IMR-90 (cell line): ENCODE measurements at regions not wholly inside any gene's neighbourhood (a gene's known extent, or its start where the extent isn't known, plus 50 kb on each side); places are given as distances from the start of the nearest gene placed in this dataset.

Experiments used
- ATAC-seq: fragments of 200-7000 bp; cut with Tn5 transposase; 2 replicates; pipeline ENCODE4 v1.9.1; 2020; ENCODE audit warnings: low read depth, mild to moderate bottlenecking, moderate library complexity
- BruUV-seq: library from RNA; stranded (reverse); fragments of 400-500 nt; replicated peaks from 2 replicates; lab custom pipeline; 2021; lab: Mats Ljungman, UMichigan
- CTCF ChIA-PET: fragments of 300-600 bp; formaldehyde crosslinking; extraction: SDS; loops from one replicate; lab custom pipeline; 2021; ENCODE audit warnings: antibody characterized with exemption; lab: Yijun Ruan, JAX
- POLR2A ChIA-PET: fragments of 300-600 bp; sonication (Branson Sonifier 250); formaldehyde crosslinking; loops from one replicate; lab custom pipeline; 2022; ENCODE audit warnings: antibody characterized with exemption; ENCODE audit not compliant: unreplicated experiment; lab: Charles Lee
- DNase-seq: peaks from one replicate; pipeline ENCODE4 v3.0.0; 2013
- H2AFZ ChIP-seq: replicated peaks from 2 replicates; pipeline ENCODE3; 2013; ENCODE audit warnings: low read length, mild to moderate bottlenecking; ENCODE audit not compliant: poor library complexity
- H2AK5ac ChIP-seq: 2 replicates; pipeline ENCODE4 v1.6.1; 2013; ENCODE audit warnings: low read depth, low read length, inconsistent platforms
- H2AK9ac ChIP-seq: replicated peaks from 2 replicates; pipeline ENCODE3; 2013; ENCODE audit warnings: mild to moderate bottlenecking, low read depth, low read length, moderate library complexity; ENCODE audit not compliant: poor library complexity
- H2BK120ac ChIP-seq: 2 replicates; pipeline ENCODE4 v1.6.1; 2013; ENCODE audit warnings: low read depth, low read length, inconsistent platforms
- H2BK15ac ChIP-seq: 3 replicates; pipeline ENCODE4 v1.6.1; 2013; ENCODE audit warnings: low read depth, low read length, inconsistent platforms
- H2BK20ac ChIP-seq: 2 replicates; pipeline ENCODE4 v1.6.1; 2013; ENCODE audit warnings: low read depth, mild to moderate bottlenecking, inconsistent platforms, low read length, moderate library complexity
- H2BK5ac ChIP-seq: 2 replicates; pipeline ENCODE4 v1.6.1; 2013; ENCODE audit warnings: mild to moderate bottlenecking, low read depth, low read length, inconsistent platforms; ENCODE audit not compliant: poor library complexity, severe bottlenecking
- H3K14ac ChIP-seq: replicated peaks from 2 replicates; pipeline ENCODE4 v1.6.1; 2013; ENCODE audit warnings: low read depth, low read length, inconsistent platforms
- H3K18ac ChIP-seq: 2 replicates; pipeline ENCODE4 v1.6.1; 2013; ENCODE audit warnings: low read depth, low read length, control low read depth
- H3K23ac ChIP-seq: 2 replicates; pipeline ENCODE4 v1.6.1; 2013; ENCODE audit warnings: low read depth, low read length, inconsistent platforms
- H3K27ac ChIP-seq: 2 replicates; pipeline ENCODE4 v1.5.1; 2013; ENCODE audit warnings: mild to moderate bottlenecking, control low read depth, low read length; ENCODE audit not compliant: insufficient read depth
- H3K27me3 ChIP-seq: 2 replicates; pipeline ENCODE4 v1.6.1; 2013; ENCODE audit warnings: low read length; ENCODE audit not compliant: control insufficient read depth, insufficient read depth
- H3K36me3 ChIP-seq: 2 replicates; pipeline ENCODE4 v1.6.1; 2013; ENCODE audit warnings: low read length, mixed read lengths; ENCODE audit not compliant: control insufficient read depth, insufficient read depth
- H3K4ac ChIP-seq: 2 replicates; pipeline ENCODE4 v1.6.1; 2013; ENCODE audit warnings: low read depth, low read length, inconsistent platforms
- H3K4me1 ChIP-seq: 2 replicates; pipeline ENCODE4 v1.6.1; 2013; ENCODE audit warnings: low read length, mixed read lengths; ENCODE audit not compliant: control insufficient read depth, insufficient read depth
- H3K4me2 ChIP-seq: 2 replicates; pipeline ENCODE4 v1.6.1; 2013; ENCODE audit warnings: low read depth, mild to moderate bottlenecking, control low read depth, low read length, moderate library complexity
- H3K4me3 ChIP-seq: 2 replicates; pipeline ENCODE4 v1.5.1; 2013; ENCODE audit warnings: low read depth, mild to moderate bottlenecking, control low read depth, low read length, moderate library complexity; ENCODE audit not compliant: insufficient read depth
- H3K56ac ChIP-seq: 2 replicates; pipeline ENCODE4 v1.6.1; 2013; ENCODE audit warnings: low read length, inconsistent platforms; ENCODE audit not compliant: insufficient read depth; ENCODE audit errors: extremely low read depth
- H3K79me1 ChIP-seq, 2 experiments: 2 replicates each; pipeline ENCODE4 v1.6.1; 2013; ENCODE audit warnings: low read length in 2 of 2, inconsistent platforms in 1 of 2, low read depth in 1 of 2
- H3K9ac ChIP-seq: 2 replicates; pipeline ENCODE4 v1.6.1; 2013; ENCODE audit warnings: low read depth, low read length, control low read depth
- H3K9me1 ChIP-seq: 2 replicates; pipeline ENCODE4 v1.6.1; 2013; ENCODE audit warnings: low read length, inconsistent platforms; ENCODE audit not compliant: insufficient read depth
- H3K9me3 ChIP-seq: 2 replicates; pipeline ENCODE4 v1.6.1; 2013; ENCODE audit warnings: low read length; ENCODE audit not compliant: control insufficient read depth, insufficient read depth
- H4K20me1 ChIP-seq: 2 replicates; pipeline ENCODE4 v1.6.1; 2013; ENCODE audit warnings: low read length, inconsistent platforms; ENCODE audit not compliant: insufficient read depth
- H4K5ac ChIP-seq: 2 replicates; pipeline ENCODE4 v1.6.1; 2013; ENCODE audit warnings: mild to moderate bottlenecking, low read depth, low read length, control low read depth
- H4K8ac ChIP-seq, 2 experiments: 2 replicates each; pipeline ENCODE4 v1.6.1; 2013; ENCODE audit warnings: low read depth in 2 of 2, low read length in 2 of 2, control low read depth in 1 of 2, inconsistent platforms in 1 of 2
- H4K91ac ChIP-seq: 2 replicates; pipeline ENCODE4 v1.6.1; 2013; ENCODE audit warnings: low read depth, low read length, inconsistent platforms; ENCODE audit not compliant: insufficient read depth
- FOS ChIP-seq: fragments of 150-350 bp; IDR thresholded peaks from 2 replicates; pipeline ENCODE4 v1.6.1; 2016; ENCODE audit warnings: low read depth, low read length
- RAD21 ChIP-seq: IDR thresholded peaks from 2 replicates; pipeline ENCODE4 v1.6.1; 2012; ENCODE audit warnings: low read length, improper control_type of control experiment
- SMC3 ChIP-seq: fragments of 150-350 bp; IDR thresholded peaks from 2 replicates; pipeline ENCODE4 v1.6.1; 2016; ENCODE audit warnings: low read depth, mild to moderate bottlenecking, antibody characterized with exemption, low read length, moderate library complexity
- WGBS, 2 experiments: methylation state at CpG; one replicate each; pipeline versions ENCODE4 v1.1.5 to v1.1.7; 2013; ENCODE audit warnings: missing lambda C conversion rate in 2 of 2; ENCODE audit not compliant: insufficient read length in 1 of 2; ENCODE audit errors: extremely low coverage in 2 of 2; 5-methylcytosine and 5-hydroxymethylcytosine counted together
- dilution Hi-C: fragments of 300-500 bp; cut with HindIII; formaldehyde crosslinking; loops from one replicate; pipeline ENCODE4 v1.14.3; 2018; ENCODE audit warnings: low sequenced_read_pairs; ENCODE audit not compliant: unreplicated experiment
- in situ Hi-C: fragments of 300-500 bp; cut with MboI; formaldehyde crosslinking; loops from 3 replicates; pipeline ENCODE4 v1.14.3; 2019; ENCODE audit warnings: low sequenced_read_pairs, inconsistent platforms, mixed read lengths
- intact Hi-C: fragments of 100-400 bp; cut with micrococcal nuclease; formaldehyde crosslinking; loops from 2 replicates; pipeline ENCODE4 v1.10.0; 2022

DNA sequence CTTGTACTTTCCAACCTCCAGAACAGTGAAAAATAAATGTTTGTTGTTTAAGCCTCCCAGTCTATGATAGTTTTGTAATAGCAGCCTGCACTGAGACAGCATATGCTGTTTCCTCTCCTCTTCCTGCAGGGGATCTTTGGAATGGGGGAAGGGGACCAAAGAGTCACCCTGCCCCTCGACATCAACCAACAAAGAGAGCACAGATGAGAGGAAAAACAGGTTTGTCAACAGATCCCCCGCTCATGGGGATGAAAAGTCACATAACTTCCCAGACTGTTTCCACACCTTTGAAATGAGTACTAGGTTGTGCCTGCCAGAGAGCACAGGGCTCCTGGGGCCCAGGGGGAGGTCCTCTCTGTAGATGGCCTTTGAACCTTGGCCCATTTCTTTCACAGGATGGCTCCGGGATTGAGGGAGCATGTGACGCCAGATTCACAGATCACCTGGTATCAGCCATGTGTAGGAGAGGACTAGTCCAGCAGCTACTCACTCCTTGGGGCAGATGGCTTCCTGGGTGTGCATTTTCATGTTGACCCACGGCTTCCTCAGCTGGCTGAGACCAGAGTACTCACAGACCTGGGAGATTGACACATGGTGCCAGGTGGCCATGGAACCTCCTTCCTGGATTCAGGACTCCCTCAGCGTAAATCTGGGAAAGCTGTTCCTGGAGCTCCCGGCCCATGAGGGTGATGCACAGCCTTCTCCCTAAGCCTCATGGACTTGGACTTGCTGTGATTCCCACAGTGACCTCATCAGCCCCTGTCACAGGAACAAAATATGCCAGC lies 125.6 kb downstream of the CXCL12 start:
- TF ChIP-seq FOS, result no peak
- no peak for TF ChIP-seq RAD21
- TF ChIP-seq SMC3, result no peak
- no peak overlapping the region for H3K4me3 ChIP-seq

More for the DNA sequence above, 125.6 kb downstream of the CXCL12 start:
- Histone ChIP-seq H3K9me3 (no peaks in the 10 kb centered on the region), H3K79me1 (no peaks in the 10 kb centered on the region), H2AFZ (no peak overlapping the region), H3K4ac (no peak overlapping the region), H3K27ac (no peak overlapping the region), H3K23ac (no peak overlapping the region), H3K9ac (no peak overlapping the region), H3K14ac (no peak overlapping the region), H2BK15ac (no peak overlapping the region), H3K18ac (no peak overlapping the region), H4K20me1 (no peaks in the 10 kb centered on the region), H2AK9ac (no peak overlapping the region), H4K5ac (no peak overlapping the region), H3K36me3 (no peaks in the 10 kb centered on the region), H3K56ac (no peak overlapping the region), H3K27me3 (peaks cover 11% of the 10 kb centered on the region), H2BK120ac (no peak overlapping the region), H2BK20ac (no peak overlapping the region), H2AK5ac (no peak overlapping the region), H2BK5ac (no peak overlapping the region), H4K8ac (no peak overlapping the region), H3K9me1 (no peaks in the 10 kb centered on the region), H4K91ac (no peak overlapping the region), H3K4me2 (no peak overlapping the region), H3K4me1 (no peaks in the 10 kb centered on the region)
- ATAC-seq, result no peak
- intact Hi-C loops, result no loop called here
- ChIA-PET CTCF (no interaction called here), POLR2A (no interaction called here)
- in situ Hi-C loops, result no loop called here
- BruUV-seq, result no TSS peak
- DNase-seq, result no peak
- no CpG with 5 or more reads among the region's 7 CpGs for WGBS, 2 experiments
- dilution Hi-C loops, result no loop called here
